PC-9 (cell line): ENCODE measurements at regions not wholly inside any gene's neighbourhood (a gene's known extent, or its start where the extent isn't known, plus 50 kb on each side); places are given as distances from the start of the nearest gene placed in this dataset.

Experiments used
- BruUV-seq: library from RNA; stranded (reverse); fragments of 400-500 nt; replicated peaks from 2 replicates; lab custom pipeline; 2021; lab: Mats Ljungman, UMichigan
- CTCF ChIA-PET: fragments of 300-600 bp; sonication (Branson Sonifier 250); formaldehyde crosslinking; loops from one replicate; lab custom pipeline; 2022; ENCODE audit warnings: antibody characterized with exemption; lab: Charles Lee
- POLR2A ChIA-PET: fragments of 300-600 bp; sonication (Branson Sonifier 250); formaldehyde crosslinking; loops from one replicate; lab custom pipeline; 2022; ENCODE audit warnings: antibody characterized with exemption; ENCODE audit not compliant: unreplicated experiment; lab: Charles Lee
- DNase-seq, 2 experiments: peaks; one replicate each; pipeline versions ENCODE4 v3.0.0 to v3.0.0-alpha.2; 2015 to 2022; ENCODE audit warnings: mixed read lengths in 1 of 2
- H2AFZ ChIP-seq: fragments of 200-600 bp; sonication (generic); 2 replicates; pipeline ENCODE4 v1.8.1; 2017; ENCODE audit warnings: antibody characterized with exemption
- H3F3A ChIP-seq: fragments of 200-600 bp; sonication (generic); 2 replicates; pipeline ENCODE4 v1.8.1; 2017; ENCODE audit warnings: antibody characterized with exemption, mild to moderate bottlenecking, low read depth; ENCODE audit not compliant: insufficient read depth
- H3K27ac ChIP-seq: fragments of 200-600 bp; sonication (generic); 2 replicates; pipeline ENCODE4 v1.6.1; 2016; ENCODE audit warnings: mixed run types
- H3K27me3 ChIP-seq: fragments of 200-600 bp; sonication (generic); 2 replicates; pipeline ENCODE4 v1.6.1; 2016; ENCODE audit warnings: low read depth, mixed run types; ENCODE audit not compliant: insufficient read depth
- H3K36me3 ChIP-seq: fragments of 200-600 bp; sonication (generic); 2 replicates; pipeline ENCODE4 v1.6.1; 2016; ENCODE audit warnings: low read depth, mixed run types
- H3K4me1 ChIP-seq: fragments of 200-600 bp; sonication (generic); replicated peaks from 2 replicates; pipeline ENCODE4 v1.6.1; 2016; ENCODE audit warnings: mixed run types; ENCODE audit not compliant: insufficient read depth
- H3K4me2 ChIP-seq: fragments of 200-600 bp; sonication (generic); 2 replicates; pipeline ENCODE4 v1.6.1; 2017; ENCODE audit warnings: mixed run types
- H3K4me3 ChIP-seq: fragments of 200-600 bp; sonication (generic); 2 replicates; pipeline ENCODE4 v1.6.1; 2016; ENCODE audit warnings: mixed run types
- H3K79me2 ChIP-seq: fragments of 200-600 bp; sonication (generic); 2 replicates; pipeline ENCODE4 v1.6.1; 2017; ENCODE audit warnings: low read depth, mixed run types
- H3K9me2 ChIP-seq: fragments of 200-600 bp; sonication (generic); 2 replicates; pipeline ENCODE4 v1.8.1; 2017; ENCODE audit warnings: mild to moderate bottlenecking; ENCODE audit not compliant: insufficient read depth
- H3K9me3 ChIP-seq: fragments of 200-600 bp; sonication (generic); 2 replicates; pipeline ENCODE4 v1.8.1; 2016; ENCODE audit warnings: low read depth; ENCODE audit not compliant: insufficient read depth
- H4K20me1 ChIP-seq: fragments of 200-600 bp; sonication (generic); 2 replicates; pipeline ENCODE4 v1.8.1; 2017; ENCODE audit not compliant: insufficient read depth
- EZH2 ChIP-seq: fragments of 200-600 bp; sonication (generic); IDR thresholded peaks from 2 replicates; pipeline ENCODE4 v1.8.0; 2017; ENCODE audit warnings: antibody characterized with exemption, low read depth
- intact Hi-C: fragments of 100-400 bp; cut with micrococcal nuclease; formaldehyde crosslinking; loops from one replicate; pipeline ENCODE4 v1.10.0; 2022; ENCODE audit not compliant: unreplicated experiment
- TF ChIP-seq, protein P1 (sequence below): fragments of 200-600 bp; sonication (generic); conservative IDR thresholded peaks from 2 replicates; pipeline ENCODE4 v1.6.1; 2017; ENCODE audit warnings: mixed run types, antibody characterized with exemption, mild to moderate bottlenecking, moderate library complexity

DNA sequence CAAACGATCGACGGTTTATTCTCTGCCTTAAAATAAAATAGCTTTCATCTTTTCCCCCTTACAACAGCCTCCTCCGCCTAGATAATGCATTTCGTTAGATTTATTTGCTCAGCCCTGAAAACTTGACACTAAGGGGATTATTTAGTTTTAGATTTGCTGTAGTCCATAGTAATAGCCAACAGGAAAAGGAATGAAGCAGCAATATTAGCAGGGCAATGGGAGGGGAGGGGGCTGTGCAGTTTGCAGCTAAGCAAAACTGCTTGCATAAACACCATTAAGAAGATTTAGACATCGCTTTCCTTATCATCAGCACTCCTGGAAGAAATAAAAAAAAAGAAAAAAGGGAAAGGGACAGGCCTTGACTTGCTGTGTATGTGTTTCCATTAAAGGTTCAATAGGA is 286.5 kb upstream of the SOX14 start:
- Histone ChIP-seq H3K27ac (no peak overlapping the region), H3K36me3 (no peaks in the 10 kb centered on the region), H2AFZ (no peak overlapping the region), H3K27me3 (no peaks in the 10 kb centered on the region), H3K4me3 (no peak overlapping the region), H3K9me3 (no peaks in the 10 kb centered on the region), H4K20me1 (no peaks in the 10 kb centered on the region), H3K4me2 (no peak overlapping the region), H3K4me1 (no peaks in the 10 kb centered on the region), H3F3A (no peaks in the 10 kb centered on the region), H3K79me2 (no peaks in the 10 kb centered on the region), H3K9me2 (no peaks in the 10 kb centered on the region)
- POLR2A ChIA-PET, result no interaction called here
- TF ChIP-seq, protein P1, sequence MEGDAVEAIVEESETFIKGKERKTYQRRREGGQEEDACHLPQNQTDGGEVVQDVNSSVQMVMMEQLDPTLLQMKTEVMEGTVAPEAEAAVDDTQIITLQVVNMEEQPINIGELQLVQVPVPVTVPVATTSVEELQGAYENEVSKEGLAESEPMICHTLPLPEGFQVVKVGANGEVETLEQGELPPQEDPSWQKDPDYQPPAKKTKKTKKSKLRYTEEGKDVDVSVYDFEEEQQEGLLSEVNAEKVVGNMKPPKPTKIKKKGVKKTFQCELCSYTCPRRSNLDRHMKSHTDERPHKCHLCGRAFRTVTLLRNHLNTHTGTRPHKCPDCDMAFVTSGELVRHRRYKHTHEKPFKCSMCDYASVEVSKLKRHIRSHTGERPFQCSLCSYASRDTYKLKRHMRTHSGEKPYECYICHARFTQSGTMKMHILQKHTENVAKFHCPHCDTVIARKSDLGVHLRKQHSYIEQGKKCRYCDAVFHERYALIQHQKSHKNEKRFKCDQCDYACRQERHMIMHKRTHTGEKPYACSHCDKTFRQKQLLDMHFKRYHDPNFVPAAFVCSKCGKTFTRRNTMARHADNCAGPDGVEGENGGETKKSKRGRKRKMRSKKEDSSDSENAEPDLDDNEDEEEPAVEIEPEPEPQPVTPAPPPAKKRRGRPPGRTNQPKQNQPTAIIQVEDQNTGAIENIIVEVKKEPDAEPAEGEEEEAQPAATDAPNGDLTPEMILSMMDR, result no peak
- no peak for TF ChIP-seq EZH2
- CTCF ChIA-PET, result no interaction called here
- no peak for DNase-seq
- intact Hi-C loops, result no loop called here
- BruUV-seq, result no TSS peak

- Histone ChIP-seq H3F3A (no peaks in the 10 kb centered on the region), H3K4me2 (no peak overlapping the region), H2AFZ (no peak overlapping the region), H3K9me3 (no peaks in the 10 kb centered on the region), H3K4me3 (no peak overlapping the region), H3K4me1 (no peaks in the 10 kb centered on the region), H3K27me3 (peaks cover 29% of the 10 kb centered on the region), H3K79me2 (no peaks in the 10 kb centered on the region), H3K27ac (no peak overlapping the region), H3K9me2 (no peaks in the 10 kb centered on the region), H4K20me1 (no peaks in the 10 kb centered on the region), H3K36me3 (no peaks in the 10 kb centered on the region)
- POLR2A ChIA-PET, result no interaction called here
- DNase-seq, result no peak
- CTCF ChIA-PET, result no interaction called here
- BruUV-seq, result no TSS peak
- TF ChIP-seq EZH2, result no peak
- TF ChIP-seq, protein P1, result no peak
- intact Hi-C loops, result no loop called here
Measured at GRCh38 chr3:137509354-137510045, 254.6 kb upstream of the SOX14 start.

DNA sequence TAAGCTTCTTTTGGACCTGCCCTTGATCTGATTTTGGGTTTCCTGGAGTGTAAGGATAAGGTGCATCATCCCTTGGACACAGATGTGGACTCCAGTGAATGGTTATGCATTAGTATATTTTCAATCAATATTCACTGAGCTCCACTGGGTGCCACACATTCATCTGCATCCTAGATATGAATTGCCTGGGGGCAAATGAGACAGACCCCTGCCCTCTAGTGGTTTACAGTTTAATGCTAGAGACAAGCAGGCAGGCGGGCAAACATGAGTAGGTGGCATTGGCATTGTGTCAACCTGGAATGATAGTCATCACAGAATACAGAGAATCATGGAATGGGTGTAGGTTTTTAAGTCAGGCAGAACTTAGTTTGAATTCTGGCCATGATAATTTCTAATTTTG is 252.5 kb upstream of the SOX14 start:
- Histone ChIP-seq H3K36me3 (no peaks in the 10 kb centered on the region), H3K27ac (no peak overlapping the region), H3K4me1 (no peaks in the 10 kb centered on the region), H2AFZ (no peak overlapping the region), H3K9me3 (no peaks in the 10 kb centered on the region), H3K4me3 (no peak overlapping the region), H3F3A (no peaks in the 10 kb centered on the region), H3K27me3 (peaks cover 29% of the 10 kb centered on the region), H3K4me2 (no peak overlapping the region), H3K79me2 (no peaks in the 10 kb centered on the region), H4K20me1 (no peaks in the 10 kb centered on the region), H3K9me2 (no peaks in the 10 kb centered on the region)
- DNase-seq, result no peak
- ChIA-PET CTCF (no interaction called here), POLR2A (no interaction called here)
- BruUV-seq, result no TSS peak
- TF ChIP-seq, protein P1, result no peak
- TF ChIP-seq EZH2, result no peak
- intact Hi-C loops, result no loop called here
